Keratinocyte (primary cell): ENCODE measurements at regions not wholly inside any gene's neighbourhood (a gene's known extent, or its start where the extent isn't known, plus 50 kb on each side); places are given as distances from the start of the nearest gene placed in this dataset.

Experiments used
- CTCF ChIP-seq, 3 experiments: IDR thresholded peaks in 1 of 3; conservative IDR thresholded peaks in 1 of 3; optimal IDR thresholded peaks in 1 of 3; 2 replicates in 2 of 3; 3 replicates in 1 of 3; pipeline versions ENCODE3 to v1.5.1; 2011; ENCODE audit warnings: low read length in 3 of 3, mild to moderate bottlenecking in 3 of 3, moderate library complexity in 2 of 3, control low read depth in 1 of 3, inconsistent platforms in 1 of 3; ENCODE audit not compliant: insufficient read depth in 2 of 3; ENCODE audit errors: extremely low read depth in 1 of 3
- EZH2 ChIP-seq: IDR thresholded peaks from one replicate; pipeline ENCODE4 v1.6.1; 2012; ENCODE audit warnings: inconsistent platforms, mild to moderate bottlenecking, low read length, moderate library complexity

GRCh38 chr1:82265436-82265835 is 464.7 kb downstream of the ADGRL2 start:
- TF ChIP-seq CTCF (optimal IDR thresholded peaks at IDR 0.05 in 1 of 3, IDR thresholded peaks at IDR 0.05 in 1 of 3, conservative IDR thresholded peaks at IDR 0.05 in 1 of 3; ENCODE audit: extremely low read depth in 1 of 3, insufficient read depth in 2 of 3, low read length in 3 of 3): no peak
- no peak for TF ChIP-seq EZH2
